ENCODE measurements at regions not wholly inside any gene's neighbourhood (a gene's known extent, or its start where the extent isn't known, plus 50 kb on each side); places are given as distances from the start of the nearest gene placed in this dataset.

DNA sequence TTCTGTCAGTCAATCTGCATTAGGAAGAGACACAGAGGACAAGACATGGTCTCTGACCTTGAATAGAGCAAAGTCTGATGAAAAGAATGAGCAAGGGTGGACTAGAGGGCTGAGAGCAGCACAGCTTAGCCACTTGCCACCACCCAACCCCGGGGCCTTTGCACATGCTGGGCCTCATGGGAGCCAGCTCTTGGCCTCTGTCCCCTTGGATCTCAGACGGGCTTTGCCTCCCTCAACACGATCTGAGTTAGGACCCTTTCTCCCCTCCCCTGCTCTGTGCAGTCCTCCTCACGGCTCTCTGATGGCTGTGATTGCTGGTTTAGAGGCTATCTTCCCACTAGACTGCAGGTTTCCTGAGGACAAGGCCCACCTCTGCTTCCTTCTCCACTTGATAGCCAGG, 131.6 kb upstream of the B3GAT1 start:
- DNase-seq = no peak

DNA sequence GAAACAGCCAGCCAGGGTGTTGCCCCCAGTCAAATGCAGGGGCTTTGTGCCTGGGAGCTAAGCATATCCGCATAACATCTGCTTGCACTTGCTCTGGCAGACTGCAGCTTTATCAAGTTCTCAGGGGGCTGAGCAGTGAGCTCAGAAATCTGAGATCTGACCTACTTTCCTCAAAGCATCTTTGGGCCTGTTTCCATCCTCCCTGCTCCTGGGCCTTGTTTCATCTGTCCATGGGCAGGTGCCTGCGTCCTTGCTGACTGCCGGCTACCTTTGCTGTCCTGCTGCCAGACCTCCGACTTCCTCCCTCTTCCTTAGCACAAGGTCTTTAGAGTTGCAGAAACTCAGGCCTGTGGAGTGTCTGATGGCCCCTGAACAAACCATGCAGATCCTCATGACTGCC, 131.2 kb upstream of the B3GAT1 start:
- no peak for DNase-seq

DNA sequence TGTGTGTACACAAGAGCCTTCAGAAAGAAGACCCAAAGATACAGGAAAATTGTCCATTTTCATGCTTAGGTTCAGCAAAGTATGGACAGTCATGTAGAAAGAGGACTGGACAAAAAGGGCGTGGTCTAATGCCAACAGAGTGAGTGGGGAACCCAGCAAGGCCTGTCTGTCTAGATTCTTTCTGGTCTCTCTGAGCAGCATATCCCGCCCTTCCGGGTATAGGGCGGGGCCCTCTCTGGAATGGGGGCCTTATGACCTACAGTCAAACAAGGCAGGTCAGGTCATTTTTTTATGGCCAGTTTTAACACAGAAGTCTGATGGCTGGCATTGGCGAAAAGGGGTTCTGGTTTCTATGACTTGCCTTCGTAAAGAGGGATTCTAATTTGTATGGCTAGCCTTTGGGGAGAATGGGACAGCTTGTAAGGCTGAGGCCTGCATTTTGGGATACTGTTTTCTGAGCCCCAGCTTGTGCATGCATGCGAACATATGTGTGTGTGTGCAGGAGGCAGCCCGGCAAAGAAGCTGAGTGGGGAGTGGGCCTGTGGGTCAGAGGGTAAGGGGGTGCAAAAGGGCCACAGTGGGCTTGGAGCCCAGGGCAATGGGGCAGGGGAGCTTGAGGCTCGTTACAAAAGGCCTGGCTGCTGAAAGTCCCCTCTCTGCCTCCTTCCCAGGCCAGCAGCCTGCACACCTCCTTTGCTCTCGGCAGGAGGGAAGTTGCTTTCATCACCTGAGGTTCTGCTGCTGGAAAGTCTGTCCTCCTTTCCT, 130.5 kb upstream of the B3GAT1 start:
- no peak for DNase-seq

DNA sequence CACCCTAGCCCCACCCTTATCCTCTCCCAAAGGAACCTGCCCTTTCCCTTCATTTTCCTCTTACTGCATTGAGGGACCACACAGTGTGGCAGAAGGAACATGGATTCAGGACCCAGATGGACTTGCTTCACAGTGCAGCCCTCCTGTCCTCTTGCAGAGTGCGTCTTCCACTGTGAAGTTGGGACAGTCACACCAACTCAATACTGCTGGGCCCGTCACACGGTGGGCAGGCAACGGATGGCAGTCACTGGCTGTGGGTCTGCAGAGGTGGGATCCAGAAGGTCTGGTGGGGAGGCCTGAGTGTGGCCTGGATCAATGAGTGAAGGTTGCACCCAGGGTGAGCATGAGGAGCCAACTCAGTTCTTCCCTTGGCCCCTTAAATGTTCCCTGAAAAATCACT, 129.9 kb upstream of the B3GAT1 start:
- DNase-seq = no peak

DNA sequence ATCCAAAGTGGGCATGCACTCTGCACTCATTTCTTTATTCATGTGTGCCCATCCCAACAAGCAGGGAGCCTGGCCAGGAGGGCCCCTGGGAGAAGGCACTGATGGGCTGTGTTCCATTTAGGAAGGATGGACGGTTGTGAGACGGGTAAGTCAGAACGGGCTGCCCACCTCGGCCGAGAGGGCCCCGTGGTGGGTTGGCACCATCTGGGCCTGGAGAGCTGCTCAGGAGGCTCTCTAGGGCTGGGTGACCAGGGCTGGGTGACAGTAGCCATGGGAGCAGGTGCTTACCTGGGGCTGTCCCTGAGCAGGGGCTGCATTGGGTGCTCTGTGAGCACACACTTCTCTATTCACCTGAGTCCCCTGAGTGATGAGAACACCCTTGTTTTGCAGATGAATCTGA, 129.3 kb upstream of the B3GAT1 start:
- no peak for DNase-seq

DNA sequence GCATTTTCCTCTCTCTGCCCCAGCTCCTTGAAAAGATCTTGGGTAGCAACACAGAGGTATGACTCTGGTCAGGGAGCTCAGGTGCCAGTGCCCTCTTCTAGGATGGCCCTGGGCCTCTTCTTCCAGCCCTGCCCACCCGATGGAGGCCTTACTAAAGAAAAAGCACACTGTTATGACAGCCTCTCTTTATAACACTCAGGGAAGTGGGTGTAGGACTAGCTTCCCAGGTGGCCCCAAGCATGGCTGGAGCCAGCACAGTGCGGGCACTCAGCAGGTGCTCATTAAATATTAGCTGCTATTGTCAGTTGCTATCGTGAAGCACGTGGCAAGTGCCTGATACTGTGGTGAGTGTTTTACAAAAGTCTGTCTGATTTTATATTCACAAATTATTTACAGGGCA, 127.2 kb upstream of the B3GAT1 start:
- no peak for DNase-seq

DNA sequence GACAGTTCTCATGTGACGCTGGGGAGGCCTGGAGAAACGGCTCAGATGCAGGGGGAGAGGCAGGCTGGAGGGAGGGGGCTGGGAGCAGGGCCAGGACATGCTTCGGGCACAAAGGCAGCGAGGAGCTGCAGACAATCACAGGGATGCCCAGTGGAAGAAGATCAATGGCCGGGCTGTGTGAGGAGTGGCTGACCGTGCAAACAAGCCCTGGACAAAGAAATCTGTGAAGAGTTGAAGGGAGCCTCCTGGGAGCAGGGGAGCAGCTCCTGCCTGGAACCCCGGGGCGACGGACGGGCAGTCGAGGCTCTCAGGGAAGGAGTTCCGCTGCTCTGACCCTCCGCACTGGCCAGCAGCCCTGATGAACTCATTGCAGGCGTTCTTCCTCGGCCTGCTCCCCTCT, 126.7 kb upstream of the B3GAT1 start:
- DNase-seq = no peak

DNA sequence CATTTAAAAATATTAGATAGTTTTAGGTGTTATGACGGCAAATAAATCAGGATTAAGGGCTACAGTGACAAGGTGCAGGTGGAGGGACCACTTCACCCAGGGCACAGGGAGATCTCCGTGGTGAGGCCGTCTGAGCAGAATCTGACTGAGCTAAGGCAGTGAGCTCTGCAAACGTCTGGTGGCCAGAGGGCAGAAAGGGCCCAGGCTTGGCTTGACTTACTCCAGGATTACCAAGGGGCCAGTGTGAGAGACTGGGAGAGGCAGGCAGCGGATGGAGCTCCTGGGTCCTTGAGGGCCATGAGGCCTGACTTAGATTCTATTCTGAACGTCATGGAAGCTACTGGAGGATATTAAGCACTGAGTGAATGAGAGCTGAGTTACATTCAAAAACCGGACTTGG, 125.9 kb upstream of the B3GAT1 start:
- DNase-seq = no peak

DNA sequence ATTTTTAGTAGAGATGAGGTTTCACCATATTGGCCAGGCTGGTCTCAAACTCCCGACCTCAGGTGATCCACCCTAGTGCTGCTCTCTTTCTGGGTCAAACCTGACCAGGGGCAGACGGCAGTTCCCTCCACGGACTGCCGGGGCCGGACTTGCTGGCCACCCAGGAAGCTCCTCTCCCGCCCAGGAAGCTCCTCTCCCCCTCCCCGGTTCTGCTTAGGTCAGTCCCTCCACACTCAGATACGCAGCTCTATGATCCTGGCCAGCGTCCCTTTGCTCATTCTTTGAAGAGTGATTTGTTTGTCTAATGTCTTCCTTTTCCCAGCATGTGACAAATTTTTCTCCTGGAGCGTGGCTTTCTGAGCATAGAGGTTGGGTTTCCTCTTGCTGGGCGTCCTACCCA, 125.3 kb upstream of the B3GAT1 start:
- DNase-seq = no peak

DNA sequence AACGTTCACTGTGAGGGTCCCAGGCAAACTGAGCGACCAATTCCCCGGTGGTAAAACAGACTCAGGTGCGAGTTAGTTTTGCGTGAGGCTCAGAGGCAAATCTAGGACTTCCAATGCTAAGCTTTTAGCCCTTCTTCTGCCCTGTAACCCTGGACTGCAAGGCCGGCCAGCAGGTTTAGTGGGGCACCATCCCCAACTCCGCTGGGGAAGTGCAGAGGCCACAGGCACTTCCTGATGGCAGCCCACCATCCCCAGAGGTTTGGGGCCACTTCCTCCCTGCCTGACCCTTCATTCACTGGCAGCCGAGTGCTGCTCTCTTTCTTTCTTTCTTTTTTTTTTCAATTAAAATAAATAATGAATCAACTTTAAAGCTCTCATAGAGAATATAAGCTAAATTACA, 124.6 kb upstream of the B3GAT1 start:
- no peak for DNase-seq

DNA sequence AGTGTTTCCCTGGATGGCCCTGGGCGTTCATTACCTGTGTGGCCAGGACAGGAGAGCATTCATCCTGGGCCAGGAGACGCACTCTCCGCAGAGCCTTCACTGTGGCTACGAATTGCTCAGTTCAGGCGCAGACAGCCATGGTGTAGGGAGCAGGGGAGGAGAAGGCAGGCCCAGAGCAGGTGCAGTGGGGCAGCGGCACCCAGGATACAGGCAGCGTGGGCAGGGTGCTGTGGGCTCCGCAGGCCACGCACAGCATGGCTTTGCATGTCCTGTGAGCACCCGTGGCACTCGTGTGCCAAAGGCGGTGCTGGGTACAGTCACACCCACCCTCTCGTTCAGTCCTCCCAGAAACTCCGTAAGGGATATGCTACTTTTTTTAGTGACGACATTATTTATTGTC, 124.2 kb upstream of the B3GAT1 start:
- no peak for DNase-seq

DNA sequence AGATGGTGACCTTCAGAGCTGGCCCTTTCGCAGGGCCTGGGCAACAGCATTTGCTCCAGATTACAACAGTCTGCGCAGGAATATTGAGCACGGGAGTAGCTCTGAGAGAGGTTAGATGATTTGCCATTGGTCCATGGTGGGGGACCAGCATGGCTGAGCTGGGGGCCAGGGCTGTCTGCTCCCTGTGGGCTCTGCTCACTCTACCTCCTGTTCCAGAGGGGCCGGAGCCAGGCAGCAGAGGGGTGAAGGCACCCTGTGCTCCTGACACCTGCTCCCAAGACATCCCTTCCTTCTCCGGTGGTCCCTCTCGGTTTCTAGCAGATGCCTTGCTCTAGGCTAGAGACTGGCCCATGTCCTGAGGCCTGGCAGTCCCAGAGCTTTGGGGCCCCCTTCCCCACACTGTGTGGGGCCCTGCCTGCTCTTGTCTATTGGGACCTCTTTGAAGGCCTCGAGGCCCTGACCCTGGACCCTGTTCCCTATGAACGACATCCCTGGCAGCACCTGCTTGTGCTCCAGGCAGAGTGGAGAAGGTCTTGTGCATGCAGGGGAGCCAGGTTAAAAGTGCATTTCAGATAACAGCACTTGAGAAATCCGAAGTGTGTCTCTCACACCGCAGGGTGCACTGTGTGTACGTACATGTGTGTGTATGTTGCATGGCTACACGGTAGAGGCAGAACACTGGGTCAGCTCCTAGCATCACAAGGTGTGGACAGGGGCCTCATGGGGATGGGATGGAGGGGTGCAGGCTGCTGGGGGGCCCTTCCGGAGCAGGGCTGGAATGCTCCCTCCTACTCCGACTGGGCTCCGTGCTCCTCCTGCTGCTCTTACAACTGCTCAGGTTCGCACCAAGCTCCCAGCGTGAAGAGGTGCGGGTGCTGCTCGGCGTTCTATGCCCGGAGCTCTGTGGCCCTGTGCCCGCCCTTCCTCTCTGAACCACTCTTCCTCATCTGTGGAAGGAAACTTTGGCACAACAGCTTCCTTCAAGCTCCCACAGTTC, 123.3 kb upstream of the B3GAT1 start:
- no peak for DNase-seq

DNA sequence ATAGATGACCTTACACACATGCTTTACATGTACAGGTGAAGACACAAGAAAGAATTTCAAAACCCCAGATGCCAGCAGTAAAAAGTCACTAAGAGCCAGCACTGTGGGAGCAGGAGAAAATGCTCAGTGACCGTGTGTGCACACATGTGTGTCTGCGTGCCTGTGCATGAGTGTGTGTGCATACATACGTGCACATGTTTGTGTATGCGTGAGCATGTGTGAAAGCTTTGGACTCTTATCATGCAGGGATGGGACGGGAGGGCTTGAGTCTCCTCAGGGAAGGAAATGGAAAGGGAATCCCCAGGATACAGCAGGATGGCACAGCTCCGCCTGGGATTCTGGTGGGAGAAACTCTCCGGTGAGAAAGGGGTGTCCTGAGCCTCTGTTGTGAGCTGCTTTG, 121.5 kb upstream of the B3GAT1 start:
- no peak for DNase-seq

DNA sequence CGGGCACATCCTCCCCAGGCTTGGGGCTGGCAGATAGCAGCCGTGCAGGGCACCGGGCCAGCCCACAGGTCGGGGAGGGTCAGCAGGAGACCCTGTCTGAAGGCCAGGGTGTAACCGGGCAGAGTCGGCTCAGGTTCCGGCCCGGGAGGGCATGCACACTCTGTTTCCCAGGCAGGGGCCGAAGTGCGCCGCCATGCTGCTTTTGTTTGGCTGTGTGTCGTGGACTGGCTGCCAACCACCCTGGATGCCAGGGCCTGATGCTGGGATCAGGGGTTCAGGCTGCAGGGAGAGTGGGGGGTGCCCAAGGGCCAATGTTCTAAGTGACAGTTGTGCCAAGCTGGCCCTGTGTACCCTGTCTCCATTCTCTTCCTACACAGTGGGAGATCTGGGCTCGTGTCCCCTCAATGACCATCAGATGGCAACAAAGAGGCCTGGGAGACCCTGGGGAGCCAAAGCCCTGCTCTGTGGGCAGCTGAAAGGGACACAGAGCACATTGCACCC, 120.9 kb upstream of the B3GAT1 start:
- no peak for DNase-seq

DNA sequence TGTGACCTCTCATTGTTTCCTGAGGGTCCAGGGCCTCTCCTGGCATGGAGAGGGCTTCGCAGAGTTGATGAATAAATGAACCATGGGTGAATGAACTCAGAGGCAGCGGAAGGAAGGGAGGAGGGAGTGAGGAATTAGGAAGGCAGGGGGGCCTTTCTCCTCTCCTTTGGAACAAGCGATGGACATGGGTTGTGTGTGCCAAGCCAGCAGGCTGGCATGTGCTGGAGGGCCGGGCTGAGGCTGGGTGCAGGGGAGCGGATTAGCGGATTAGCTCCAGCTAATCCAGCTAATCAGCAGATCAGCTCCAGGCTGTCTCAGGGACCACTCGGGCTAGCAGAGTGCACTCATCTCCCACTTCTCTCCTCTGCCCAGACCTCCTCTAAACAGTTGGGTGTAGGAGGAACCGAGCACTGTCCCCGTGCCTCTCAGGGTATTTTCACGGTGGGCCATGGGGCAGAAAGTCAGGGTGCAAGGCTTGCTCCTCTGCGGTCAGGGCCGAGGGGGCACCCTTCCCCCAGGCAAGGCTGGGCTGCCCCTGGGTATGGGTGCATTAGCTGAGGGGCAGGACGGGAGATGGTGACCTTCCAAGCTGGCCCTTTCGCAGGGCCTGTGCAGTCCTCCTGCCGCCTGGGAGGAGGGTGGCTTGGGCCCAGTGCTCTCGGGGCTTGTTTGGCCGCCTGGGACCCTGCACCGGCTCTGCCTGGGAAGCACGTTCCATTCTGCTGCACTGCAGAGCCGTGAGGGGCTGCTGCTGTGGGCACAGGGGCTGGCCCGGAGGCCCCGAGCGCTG, 120.3 kb upstream of the B3GAT1 start:
- no peak for DNase-seq

DNA sequence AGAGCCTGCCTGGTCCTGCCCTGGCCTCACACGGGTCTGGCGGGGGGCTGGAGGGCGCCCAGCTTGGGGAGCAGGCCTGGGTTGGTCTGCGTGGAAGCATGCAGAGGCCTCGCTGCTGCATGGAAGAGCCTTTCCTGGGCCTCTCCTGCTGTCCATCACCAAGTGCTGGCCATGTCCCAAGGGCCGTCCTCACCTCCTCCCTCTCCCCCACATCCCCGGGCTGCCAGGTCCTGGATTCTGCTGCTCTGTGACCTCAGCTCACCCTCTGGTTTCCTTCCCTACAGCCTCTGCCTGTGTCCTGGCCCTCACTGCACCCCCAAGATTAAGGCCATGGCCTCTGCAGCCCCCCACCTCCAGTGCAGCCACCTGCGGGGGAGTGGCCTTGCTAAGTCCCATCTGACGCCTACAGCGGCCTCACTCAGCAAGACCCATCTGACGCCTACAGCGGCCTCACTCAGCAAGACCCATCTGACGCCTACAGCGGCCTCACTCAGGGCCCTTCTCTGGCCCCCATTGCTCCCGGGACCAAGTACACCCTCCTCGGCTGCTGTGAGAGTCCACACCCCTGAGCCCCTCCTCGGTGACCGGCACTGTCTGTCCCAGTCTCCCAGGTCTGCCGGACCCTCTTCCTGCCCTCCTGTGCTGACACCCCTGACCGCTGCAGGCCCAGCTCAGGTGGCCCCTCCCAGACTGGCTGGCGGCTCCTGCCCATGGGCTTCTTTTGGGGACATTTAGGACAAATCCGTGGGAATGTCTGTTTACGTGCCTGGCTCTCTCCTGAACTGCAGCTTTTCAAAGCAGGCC, 119.5 kb upstream of the B3GAT1 start:
- no peak for DNase-seq

DNA sequence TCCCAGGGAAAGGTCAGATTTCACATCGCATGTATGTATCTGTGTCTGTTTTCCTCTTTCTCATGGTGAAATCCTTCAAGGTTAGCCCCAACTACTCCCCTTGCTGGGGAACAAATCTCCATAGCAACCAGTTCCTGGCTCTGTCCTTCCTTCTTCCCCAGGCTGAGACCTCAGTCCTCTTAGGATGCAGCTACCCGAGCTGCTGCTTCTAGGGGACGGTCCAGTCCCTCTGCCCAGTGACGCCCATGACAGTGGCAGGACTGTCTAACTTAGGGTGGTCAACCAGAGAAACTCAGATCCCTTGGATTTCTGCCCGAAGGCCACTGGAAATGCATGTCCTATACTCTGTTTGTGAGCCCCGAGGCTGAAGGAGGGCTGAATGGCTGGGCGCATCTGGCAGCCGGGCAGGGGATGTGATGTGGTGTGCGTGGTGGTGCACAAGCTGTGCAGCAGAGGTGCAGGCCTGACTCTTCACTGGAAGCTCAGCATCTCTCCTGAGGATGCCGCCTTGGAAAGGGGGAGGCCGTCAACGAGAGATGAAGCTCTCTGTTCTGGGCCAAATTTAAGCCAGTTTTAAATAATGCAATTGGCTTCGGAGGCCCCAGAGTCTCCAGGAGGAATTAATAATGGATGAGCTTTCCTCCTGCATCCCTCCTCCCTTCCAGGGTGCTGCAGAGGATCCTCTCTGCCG, 118.7 kb upstream of the B3GAT1 start:
- no peak for DNase-seq

DNA sequence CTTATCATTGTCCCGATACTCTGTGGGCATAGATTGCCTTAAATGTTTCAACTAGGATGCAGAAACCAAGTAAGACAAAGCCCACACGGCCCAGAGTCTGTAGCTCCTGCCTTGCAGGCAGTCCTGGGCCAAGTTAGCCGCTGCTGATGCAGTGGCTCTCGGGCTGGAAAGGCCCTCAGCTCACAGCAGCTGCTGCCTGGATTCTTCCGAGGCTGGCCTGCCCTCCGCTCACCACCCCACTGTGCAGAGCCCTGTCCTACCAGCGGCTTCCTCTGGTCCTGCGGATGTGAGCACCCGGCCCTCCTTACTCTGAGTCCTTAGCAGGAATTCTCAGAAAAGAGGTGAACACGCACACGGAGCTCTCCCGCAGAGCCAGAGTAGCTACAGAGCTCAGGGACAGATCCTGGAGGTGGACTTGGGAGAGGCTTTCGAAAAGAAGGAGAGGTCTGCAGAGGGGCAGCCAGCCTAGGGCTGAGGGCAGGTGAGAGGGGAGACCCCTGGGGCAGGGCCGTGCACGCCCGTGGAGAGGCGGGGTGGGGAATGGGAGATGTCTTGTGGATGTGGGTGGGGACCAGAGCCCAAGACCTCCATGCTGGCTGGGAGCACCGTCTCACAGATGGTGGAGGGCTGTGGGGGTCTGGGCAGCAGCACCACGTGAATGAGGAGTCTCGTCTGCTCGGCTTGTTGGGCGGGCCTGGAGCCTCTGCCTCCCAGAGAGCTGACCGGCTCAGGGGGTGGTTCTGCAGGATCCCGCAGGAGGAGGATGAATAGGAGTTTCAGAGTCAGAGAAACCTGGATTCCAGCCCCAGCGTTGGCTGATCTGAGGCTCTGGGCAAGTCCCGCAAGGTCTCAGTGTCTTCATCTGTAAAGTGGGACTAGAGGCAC, 117.4 kb upstream of the B3GAT1 start:
- DNase-seq = no peak

DNA sequence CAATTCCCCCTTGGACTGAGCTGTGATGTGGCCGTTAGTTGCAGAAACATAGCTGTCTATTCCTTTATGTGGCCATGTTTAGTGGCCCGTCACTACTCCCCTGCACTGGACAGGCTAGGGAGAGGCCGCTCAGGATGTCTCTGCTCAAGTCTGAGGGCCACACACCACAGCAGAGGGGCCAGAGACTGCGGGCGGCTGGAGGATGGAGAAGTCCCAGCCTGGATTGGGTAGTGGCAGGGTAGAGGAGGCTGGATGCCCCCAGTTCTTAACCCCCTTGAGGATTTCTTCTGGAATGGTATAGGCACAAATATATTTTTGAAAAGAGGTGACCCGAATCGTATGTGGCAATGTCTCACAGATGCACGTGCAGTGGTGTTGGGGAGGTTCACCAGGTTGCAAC, 116.4 kb upstream of the B3GAT1 start:
- DNase-seq = no peak

Data from suppressor macrophage (primary cell).